ENCODE measurements at regions not wholly inside any gene's neighbourhood (a gene's known extent, or its start where the extent isn't known, plus 50 kb on each side); places are given as distances from the start of the nearest gene placed in this dataset.
A peak's percentile ranks its signal among the peaks of the same experiment; 100 is the strongest.

GRCh38 chr12:45651029-45651428 lies 78.5 kb upstream of the ARID2 start:
- no peak for TF ChIP-seq CTCF (IDR thresholded peaks at IDR 0.05; ENCODE audit: low read depth, low read length, missing control alignments)
- in situ Hi-C loops (cut with HindIII; ENCODE audit: low sequenced_read_pairs), result no loop called here
- no peak for DNase-seq (ENCODE audit: low read depth)
- H3K4me3 ChIP-seq (ENCODE audit: low read depth, low read length), result no peak overlapping the region

GRCh38 chr12:45654002-45654665 lies 75.4 kb upstream of the ARID2 start:
- in situ Hi-C loops (cut with HindIII; ENCODE audit: low sequenced_read_pairs), result no loop called here
- no peak overlapping the region for H3K4me3 ChIP-seq (ENCODE audit: low read depth, low read length)
- no peak for TF ChIP-seq CTCF (IDR thresholded peaks at IDR 0.05; ENCODE audit: low read depth, low read length, missing control alignments)
- no peak for DNase-seq (ENCODE audit: low read depth)

DNA sequence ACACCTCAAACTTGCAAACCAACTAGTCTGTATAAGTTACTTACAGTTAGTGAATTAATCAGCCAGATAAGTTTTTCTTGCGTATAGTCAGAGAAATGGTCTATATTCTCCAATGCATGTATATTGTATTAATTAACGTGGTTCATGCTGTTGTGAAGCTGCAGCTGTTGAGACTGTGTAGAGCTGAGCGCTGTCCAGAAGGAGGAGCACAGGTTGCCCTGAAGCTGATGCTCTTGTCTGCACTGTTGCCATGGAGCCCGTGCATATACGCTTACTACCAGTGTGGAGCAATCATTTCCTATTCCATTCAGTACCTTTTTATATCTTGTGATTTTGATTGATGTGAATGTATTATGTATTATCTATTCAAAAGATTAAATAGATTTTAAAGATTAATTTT lies 74.3 kb upstream of the ARID2 start:
- DNase-seq (ENCODE audit: low read depth), result no peak
- H3K4me3 ChIP-seq (ENCODE audit: low read depth, low read length), result no peak overlapping the region
- TF ChIP-seq CTCF (IDR thresholded peaks at IDR 0.05; ENCODE audit: low read depth, low read length, missing control alignments), result no peak
- in situ Hi-C loops (cut with HindIII; ENCODE audit: low sequenced_read_pairs), result no loop called here

- TF ChIP-seq CTCF (IDR thresholded peaks at IDR 0.05; ENCODE audit: low read depth, low read length, missing control alignments), result no peak
- in situ Hi-C loops (cut with HindIII; ENCODE audit: low sequenced_read_pairs), result no loop called here
- no peak for DNase-seq (ENCODE audit: low read depth)
- no peak overlapping the region for H3K4me3 ChIP-seq (ENCODE audit: low read depth, low read length)
Measured at GRCh38 chr12:45655743-45656142, 73.8 kb upstream of the ARID2 start.

DNA sequence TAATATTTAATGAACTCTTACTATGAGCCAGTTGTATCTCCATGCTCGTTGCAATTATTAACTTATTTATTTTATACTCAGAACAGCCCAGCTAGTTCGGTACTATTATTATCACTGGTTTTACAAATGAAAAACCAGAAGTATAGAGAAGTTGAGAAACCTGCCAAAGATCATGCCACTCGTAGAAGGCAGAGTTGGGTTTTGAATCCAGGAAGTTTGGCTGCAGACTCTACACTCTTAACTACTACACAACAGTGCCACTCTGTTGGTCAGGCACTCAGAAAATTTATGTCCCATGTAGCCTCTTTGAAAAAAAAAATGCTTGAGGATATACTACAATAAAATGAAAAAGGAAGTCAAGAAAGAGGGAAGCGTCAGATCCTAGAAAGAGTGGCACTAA lies 71.5 kb upstream of the ARID2 start:
- in situ Hi-C loops (cut with HindIII; ENCODE audit: low sequenced_read_pairs), result no loop called here
- no peak for DNase-seq (ENCODE audit: low read depth)
- no peak for TF ChIP-seq CTCF (IDR thresholded peaks at IDR 0.05; ENCODE audit: low read depth, low read length, missing control alignments)
- H3K4me3 ChIP-seq (ENCODE audit: low read depth, low read length), result no peak overlapping the region

GRCh38 chr12:45660330-45660729 lies 69.2 kb upstream of the ARID2 start:
- DNase-seq (ENCODE audit: low read depth), result peak; percentile 50
- in situ Hi-C loops (cut with HindIII; ENCODE audit: low sequenced_read_pairs), result no loop called here

More at GRCh38 chr12:45660330-45660729, 69.2 kb upstream of the ARID2 start:
- H3K4me3 ChIP-seq (ENCODE audit: low read depth, low read length), result no peak overlapping the region
- no peak for TF ChIP-seq CTCF (IDR thresholded peaks at IDR 0.05; ENCODE audit: low read depth, low read length, missing control alignments)
